GM19468 (cell line): ENCODE measurements at regions not wholly inside any gene's neighbourhood (a gene's known extent, or its start where the extent isn't known, plus 50 kb on each side); places are given as distances from the start of the nearest gene placed in this dataset.

ENCODE experiments used
- ATAC-seq: cut with Tn5 transposase; IDR thresholded peaks from one replicate; pipeline ENCODE4 v1.9.1; 2021; ENCODE audit warnings: mild to moderate bottlenecking, moderate library complexity, moderate number of reproducible peaks; ENCODE audit not compliant: unreplicated experiment; ENCODE audit errors: extremely low read depth

GRCh38 chr4:112975567-112976355, 73.7 kb upstream of the ANK2 start:
- ATAC-seq, result no peak

GRCh38 chr4:112978691-112979472, 70.6 kb upstream of the ANK2 start:
- no peak for ATAC-seq

- no peak for ATAC-seq
Measured at GRCh38 chr4:112979881-112980421, 69.5 kb upstream of the ANK2 start.

GRCh38 chr4:112982680-112983079, 66.8 kb upstream of the ANK2 start:
- ATAC-seq, result no peak

- no peak for ATAC-seq
Measured at GRCh38 chr4:112994732-112995464, 54.6 kb upstream of the ANK2 start.
